ENCODE measurements at regions not wholly inside any gene's neighbourhood (a gene's known extent, or its start where the extent isn't known, plus 50 kb on each side); places are given as distances from the start of the nearest gene placed in this dataset.

DNA sequence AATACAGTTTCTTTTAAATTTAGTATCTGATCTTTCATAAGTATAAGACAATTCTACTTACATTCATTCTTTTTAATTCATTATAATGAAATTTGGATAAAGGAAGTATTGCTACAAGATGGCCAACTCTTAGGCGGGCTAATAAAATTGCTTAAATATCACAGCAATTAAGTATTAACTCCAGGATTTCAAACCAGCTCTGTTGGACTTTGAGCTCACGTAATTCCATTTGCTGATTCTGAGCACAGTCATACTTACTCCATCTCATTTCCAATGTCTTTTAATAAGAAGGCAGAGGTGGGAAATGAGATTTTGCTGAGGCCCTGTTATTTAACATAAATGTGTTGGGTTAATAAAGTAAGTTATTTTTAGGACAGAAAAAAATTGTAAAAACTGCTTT lies 748.1 kb downstream of the KCNA4 start:
- Mint-ChIP-seq H3K27ac (no peak overlapping the region), H3K36me3 (no peaks in the 10 kb centered on the region), H3K4me3 (no peak overlapping the region), H3K4me1 (no peaks in the 10 kb centered on the region), H3K9me3 (peaks cover under 1 to 6% (median 4%) of the 10 kb centered on the region in 3 donors), H3K27me3 (no peaks in the 10 kb centered on the region)
- Histone ChIP-seq H3K27me3 (replicated peaks in 1 of 2; ENCODE audit: control insufficient read depth in 2 of 2, extremely low read depth in 1 of 2, insufficient read depth in 2 of 2, low read length in 1 of 2) (no peaks in the 10 kb centered on the region), H3K4me3 (ENCODE audit: control insufficient read depth in 1 of 2, extremely low read depth in 1 of 2, low read length in 1 of 2) (no peak overlapping the region), H3K36me3 (ENCODE audit: control insufficient read depth in 2 of 2, extremely low read depth in 1 of 2, insufficient read depth in 1 of 2, low read length in 1 of 2) (no peaks in the 10 kb centered on the region), H3K9me3 (no peaks in the 10 kb centered on the region), H3K4me1 (ENCODE audit: control insufficient read depth in 1 of 2, extremely low read depth in 1 of 2, insufficient read depth in 2 of 2, low read length in 2 of 2) (no peaks in the 10 kb centered on the region), H3K27ac (ENCODE audit: low read length) (no peak overlapping the region)
- WGBS (ENCODE audit: insufficient coverage), result no CpG with 5 or more reads among the region's 2 CpGs
- no peak for ATAC-seq (replicated peaks in 1 of 4)
- DNase-seq, result no peak
- CTCF ChIA-PET, result no interaction called here
- POLR2A ChIA-PET, result no interaction called here

DNA sequence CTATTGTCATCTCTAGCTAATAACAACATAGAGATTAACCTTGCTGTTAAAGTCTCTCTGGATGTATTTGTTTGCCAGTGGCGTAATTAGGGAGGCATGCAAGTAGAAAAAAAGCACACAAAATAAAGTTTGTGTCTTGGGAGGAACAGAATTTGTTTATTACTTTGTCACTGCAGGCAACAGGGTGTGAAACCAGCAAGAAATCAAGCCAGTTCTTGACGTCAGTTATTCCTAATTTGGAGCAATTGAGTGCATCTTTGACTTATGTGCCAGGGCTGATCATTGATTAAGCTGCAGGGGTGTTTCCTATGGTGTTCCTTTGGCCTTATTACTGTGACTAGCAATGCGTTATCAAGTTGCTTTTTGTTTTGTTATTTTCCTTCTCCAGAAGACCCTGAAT lies 751.0 kb downstream of the KCNA4 start:
- no peak overlapping the region for H3K27ac Mint-ChIP-seq
- no peaks in the 10 kb centered on the region for H3K4me1 Mint-ChIP-seq
- no peaks in the 10 kb centered on the region for H3K36me3 Mint-ChIP-seq
- no peak for DNase-seq
- peaks cover 7 to 13% (median 11%) of the 10 kb centered on the region in 3 donors for H3K9me3 Mint-ChIP-seq
- ChIA-PET CTCF (interaction anchor here in 1 of 2 donors (0.7 kb wide), 1 partner anchor 12 kb away, joined by 3 read pairs; no protein-coding TSS in a partner anchor), POLR2A (interaction anchor here in 1 of 2 donors (0.6 kb wide), 1 partner anchor 22 kb away, joined by 4 read pairs; no protein-coding TSS in a partner anchor)
- Histone ChIP-seq H3K9me3 (no peaks in the 10 kb centered on the region), H3K27me3 (replicated peaks in 1 of 2; ENCODE audit: control insufficient read depth in 2 of 2, extremely low read depth in 1 of 2, insufficient read depth in 2 of 2, low read length in 1 of 2) (no peaks in the 10 kb centered on the region), H3K4me3 (ENCODE audit: control insufficient read depth in 1 of 2, extremely low read depth in 1 of 2, low read length in 1 of 2) (no peak overlapping the region), H3K27ac (ENCODE audit: low read length) (no peak overlapping the region), H3K36me3 (ENCODE audit: control insufficient read depth in 2 of 2, extremely low read depth in 1 of 2, insufficient read depth in 1 of 2, low read length in 1 of 2) (no peaks in the 10 kb centered on the region), H3K4me1 (ENCODE audit: control insufficient read depth in 1 of 2, extremely low read depth in 1 of 2, insufficient read depth in 2 of 2, low read length in 2 of 2) (no peaks in the 10 kb centered on the region)
- WGBS (ENCODE audit: insufficient coverage), result 47% methylated on average over 2 of the region's 3 CpGs
- no peaks in the 10 kb centered on the region for H3K27me3 Mint-ChIP-seq
- no peak overlapping the region for H3K4me3 Mint-ChIP-seq
- ATAC-seq (replicated peaks in 1 of 4), result no peak

DNA sequence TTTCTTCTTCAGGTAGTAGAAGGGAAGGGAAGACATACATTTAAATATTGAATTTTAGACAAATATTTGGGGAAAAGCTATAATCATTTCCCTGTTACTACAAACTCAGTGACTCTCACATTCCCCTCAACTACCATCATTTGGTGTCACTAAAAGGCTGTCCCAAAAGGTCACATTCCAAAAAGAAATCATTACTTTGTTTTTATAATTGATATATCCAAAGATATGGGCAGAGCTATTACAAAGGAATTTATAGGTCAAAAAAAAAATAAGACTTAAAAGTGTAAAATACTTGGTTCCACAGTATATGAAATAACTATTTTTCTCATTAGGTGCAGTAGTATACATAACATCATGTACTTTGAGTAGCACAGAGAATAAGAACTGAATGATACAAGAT lies 751.4 kb downstream of the KCNA4 start:
- H3K27ac Mint-ChIP-seq, result no peak overlapping the region
- Histone ChIP-seq H3K9me3 (no peaks in the 10 kb centered on the region), H3K4me1 (ENCODE audit: control insufficient read depth in 1 of 2, extremely low read depth in 1 of 2, insufficient read depth in 2 of 2, low read length in 2 of 2) (no peaks in the 10 kb centered on the region), H3K36me3 (ENCODE audit: control insufficient read depth in 2 of 2, extremely low read depth in 1 of 2, insufficient read depth in 1 of 2, low read length in 1 of 2) (no peaks in the 10 kb centered on the region), H3K27me3 (replicated peaks in 1 of 2; ENCODE audit: control insufficient read depth in 2 of 2, extremely low read depth in 1 of 2, insufficient read depth in 2 of 2, low read length in 1 of 2) (no peaks in the 10 kb centered on the region), H3K4me3 (ENCODE audit: control insufficient read depth in 1 of 2, extremely low read depth in 1 of 2, low read length in 1 of 2) (no peak overlapping the region), H3K27ac (ENCODE audit: low read length) (no peak overlapping the region)
- no peaks in the 10 kb centered on the region for H3K4me1 Mint-ChIP-seq
- H3K9me3 Mint-ChIP-seq, result peaks cover 7 to 16% (median 11%) of the 10 kb centered on the region in 3 donors
- CTCF ChIA-PET, result no interaction called here
- ATAC-seq (replicated peaks in 1 of 4), result no peak
- H3K4me3 Mint-ChIP-seq, result no peak overlapping the region
- no peaks in the 10 kb centered on the region for H3K27me3 Mint-ChIP-seq
- POLR2A ChIA-PET, result no interaction called here
- H3K36me3 Mint-ChIP-seq, result no peaks in the 10 kb centered on the region
- DNase-seq, result no peak

DNA sequence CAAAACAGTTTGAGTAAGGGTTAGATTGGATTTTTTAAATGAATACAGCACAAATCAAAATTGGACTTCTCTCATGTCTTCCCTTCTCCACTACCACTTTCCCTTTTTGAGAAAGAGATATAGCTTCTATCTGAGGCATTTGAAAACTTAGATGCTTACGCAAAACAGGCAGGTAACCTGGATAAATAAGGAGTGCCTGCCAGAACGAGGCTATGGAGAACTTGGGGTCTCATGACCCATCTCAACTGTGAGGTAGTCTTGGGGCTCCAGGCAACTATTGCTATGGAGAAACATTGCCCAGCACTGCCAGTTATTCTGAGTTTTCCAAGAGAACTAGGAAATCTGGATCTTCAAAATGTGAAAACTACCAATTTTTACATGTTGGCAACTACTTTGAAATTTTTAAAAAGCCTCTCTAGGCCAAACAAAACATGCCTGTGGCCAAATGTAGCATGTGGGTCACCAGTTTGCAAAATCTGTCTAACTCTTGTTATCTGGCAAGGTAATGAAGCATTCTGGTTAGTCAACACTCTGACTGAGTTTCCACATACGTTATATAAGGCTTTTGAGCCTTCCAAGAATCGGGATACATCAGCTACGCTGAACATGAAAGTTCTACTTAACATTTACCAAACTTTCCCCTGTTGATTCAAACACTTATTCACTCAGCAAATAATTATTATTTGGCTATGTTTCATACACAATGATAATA lies 752.7 kb downstream of the KCNA4 start:
- Mint-ChIP-seq H3K36me3 (no peaks in the 10 kb centered on the region), H3K4me3 (no peak overlapping the region), H3K27me3 (no peaks in the 10 kb centered on the region), H3K9me3 (peaks cover 7 to 16% (median 14%) of the 10 kb centered on the region in 3 donors), H3K27ac (no peak overlapping the region), H3K4me1 (no peaks in the 10 kb centered on the region)
- ChIA-PET CTCF (no interaction called here), POLR2A (no interaction called here)
- H3K36me3 ChIP-seq (ENCODE audit: control insufficient read depth in 2 of 2, extremely low read depth in 1 of 2, insufficient read depth in 1 of 2, low read length in 1 of 2), result no peaks in the 10 kb centered on the region
- DNase-seq (no peak), ATAC-seq (replicated peaks in 1 of 4) (no peak)
- 58% methylated on average over 2 of the region's 5 CpGs for WGBS (ENCODE audit: insufficient coverage)
- H3K4me3 ChIP-seq (ENCODE audit: control insufficient read depth in 1 of 2, extremely low read depth in 1 of 2, low read length in 1 of 2), result no peak overlapping the region
- no peaks in the 10 kb centered on the region for H3K9me3 ChIP-seq
- no peak overlapping the region for H3K27ac ChIP-seq (ENCODE audit: low read length)
- no peaks in the 10 kb centered on the region for H3K4me1 ChIP-seq (ENCODE audit: control insufficient read depth in 1 of 2, extremely low read depth in 1 of 2, insufficient read depth in 2 of 2, low read length in 2 of 2)
- no peaks in the 10 kb centered on the region for H3K27me3 ChIP-seq (replicated peaks in 1 of 2; ENCODE audit: control insufficient read depth in 2 of 2, extremely low read depth in 1 of 2, insufficient read depth in 2 of 2, low read length in 1 of 2)

DNA sequence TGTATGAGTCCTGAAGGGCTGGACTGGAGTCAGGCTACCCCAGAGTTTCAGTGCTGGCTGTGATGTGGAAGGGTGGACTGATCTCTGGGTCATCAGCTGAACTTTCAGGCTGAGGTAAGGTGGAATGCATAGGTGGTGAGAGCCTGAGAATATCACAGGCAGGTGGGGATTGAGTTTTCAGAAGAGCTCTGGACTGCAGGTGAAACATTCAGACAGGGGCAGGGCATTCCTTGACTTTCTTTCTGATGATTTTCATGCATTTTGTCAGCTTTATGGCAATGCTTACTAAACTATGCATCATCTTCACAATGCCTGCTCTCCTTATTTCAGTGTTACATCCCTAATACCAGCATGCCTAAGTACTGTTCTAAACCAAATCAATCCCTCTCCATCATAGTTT lies 755.0 kb downstream of the KCNA4 start:
- H3K36me3 Mint-ChIP-seq, result no peaks in the 10 kb centered on the region
- no peaks in the 10 kb centered on the region for H3K4me1 Mint-ChIP-seq
- DNase-seq (no peak), ATAC-seq (replicated peaks in 1 of 4) (no peak)
- H3K4me1 ChIP-seq (ENCODE audit: control insufficient read depth in 1 of 2, extremely low read depth in 1 of 2, insufficient read depth in 2 of 2, low read length in 2 of 2), result no peaks in the 10 kb centered on the region
- H3K9me3 Mint-ChIP-seq, result peaks cover 14 to 28% (median 17%) of the 10 kb centered on the region in 3 donors
- no peak overlapping the region for H3K4me3 Mint-ChIP-seq
- CTCF ChIA-PET, result no interaction called here
- POLR2A ChIA-PET, result no interaction called here
- no peaks in the 10 kb centered on the region for H3K27me3 ChIP-seq (replicated peaks in 1 of 2; ENCODE audit: control insufficient read depth in 2 of 2, extremely low read depth in 1 of 2, insufficient read depth in 2 of 2, low read length in 1 of 2)
- H3K36me3 ChIP-seq (ENCODE audit: control insufficient read depth in 2 of 2, extremely low read depth in 1 of 2, insufficient read depth in 1 of 2, low read length in 1 of 2), result no peaks in the 10 kb centered on the region
- no peak overlapping the region for H3K27ac ChIP-seq (ENCODE audit: low read length)
- no peak overlapping the region for H3K4me3 ChIP-seq (ENCODE audit: control insufficient read depth in 1 of 2, extremely low read depth in 1 of 2, low read length in 1 of 2)
- H3K27ac Mint-ChIP-seq, result no peak overlapping the region
- no peaks in the 10 kb centered on the region for H3K27me3 Mint-ChIP-seq
- no peaks in the 10 kb centered on the region for H3K9me3 ChIP-seq

DNA sequence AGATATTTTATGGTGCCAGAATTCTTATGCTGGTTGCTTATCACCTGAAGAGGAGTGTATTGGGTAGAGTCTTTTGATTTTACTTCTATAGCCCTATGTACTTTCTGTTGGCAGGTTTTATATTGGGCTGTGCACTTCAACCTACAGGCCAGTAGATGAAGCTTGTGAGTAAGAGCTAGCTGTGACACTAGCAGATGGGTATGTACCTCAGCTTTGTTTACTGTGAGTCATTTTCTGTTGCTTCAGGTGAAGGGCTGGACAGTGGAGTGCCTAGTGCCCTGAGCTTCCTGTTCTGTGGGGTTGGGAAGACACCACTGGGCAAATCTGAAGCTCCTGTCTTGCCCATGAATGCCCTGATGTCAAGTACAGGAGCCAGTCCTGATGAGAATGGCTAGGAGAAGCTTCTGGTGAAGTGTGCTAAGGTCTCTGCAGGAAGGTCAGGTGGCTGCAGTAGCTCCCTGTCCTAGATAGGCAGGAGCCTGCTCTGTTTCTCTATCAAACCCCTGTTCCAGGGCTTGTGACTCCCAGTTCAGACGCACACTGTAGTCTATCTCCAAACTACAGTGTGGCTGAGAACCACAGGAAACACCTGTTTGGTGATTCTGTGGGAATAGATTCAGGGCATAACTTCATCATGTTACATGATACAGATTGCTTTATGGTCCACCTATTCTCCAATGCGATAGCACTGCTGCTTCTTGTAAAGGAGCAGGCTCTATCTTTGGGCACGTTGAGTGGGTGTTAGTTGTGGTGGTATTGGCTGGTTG lies 755.7 kb downstream of the KCNA4 start:
- DNase-seq (no peak), ATAC-seq (replicated peaks in 1 of 4) (no peak)
- Histone ChIP-seq H3K9me3 (no peaks in the 10 kb centered on the region), H3K4me3 (ENCODE audit: control insufficient read depth in 1 of 2, extremely low read depth in 1 of 2, low read length in 1 of 2) (no peak overlapping the region), H3K27ac (ENCODE audit: low read length) (no peak overlapping the region), H3K4me1 (ENCODE audit: control insufficient read depth in 1 of 2, extremely low read depth in 1 of 2, insufficient read depth in 2 of 2, low read length in 2 of 2) (no peaks in the 10 kb centered on the region), H3K27me3 (replicated peaks in 1 of 2; ENCODE audit: control insufficient read depth in 2 of 2, extremely low read depth in 1 of 2, insufficient read depth in 2 of 2, low read length in 1 of 2) (no peaks in the 10 kb centered on the region), H3K36me3 (ENCODE audit: control insufficient read depth in 2 of 2, extremely low read depth in 1 of 2, insufficient read depth in 1 of 2, low read length in 1 of 2) (no peaks in the 10 kb centered on the region)
- Mint-ChIP-seq H3K27ac (no peak overlapping the region), H3K4me3 (no peak overlapping the region), H3K4me1 (no peaks in the 10 kb centered on the region), H3K36me3 (no peaks in the 10 kb centered on the region), H3K9me3 (peaks cover 17 to 29% (median 20%) of the 10 kb centered on the region in 3 donors), H3K27me3 (no peaks in the 10 kb centered on the region)
- ChIA-PET POLR2A (no interaction called here), CTCF (no interaction called here)
- WGBS (ENCODE audit: insufficient coverage), result 67% methylated on average over 1 of the region's 3 CpGs
